HepG2 (cell line): ENCODE measurements at regions not wholly inside any gene's neighbourhood (a gene's known extent, or its start where the extent isn't known, plus 50 kb on each side); places are given as distances from the start of the nearest gene placed in this dataset.

ENCODE experiments used
- ATAC-seq: fragments of 200-7000 bp; cut with Tn5 transposase; 3 replicates; pipeline ENCODE4 v1.9.1; 2020; ENCODE audit warnings: mild to moderate bottlenecking, moderate library complexity
- BruUV-seq: library from RNA; stranded (reverse); fragments of 400-500 nt; replicated peaks from 2 replicates; lab custom pipeline; 2021; lab: Mats Ljungman, UMichigan
- CTCF ChIA-PET: fragments of 300-600 bp; formaldehyde crosslinking; extraction: SDS; loops from one replicate; lab custom pipeline; 2021; ENCODE audit warnings: low total read pairs, inconsistent platforms, low intra/inter-chr PET ratio; lab: Yijun Ruan, JAX
- POLR2A ChIA-PET: fragments of 350-600 bp; sonication (Branson Sonifier 250); formaldehyde crosslinking; loops from one replicate; lab custom pipeline; 2020; ENCODE audit warnings: antibody characterized with exemption, inconsistent platforms; lab: Yijun Ruan, JAX
- DNase-seq: peaks from one replicate; pipeline ENCODE4 v3.0.0-alpha.2; 2015; ENCODE audit warnings: low spot score
- FAIRE-seq: peaks from 3 replicates; lab custom pipeline; 2011; peaks lifted over from hg19 to GRCh38; lab: Jason Lieb, UNC
- H2AFZ ChIP-seq: one replicate; pipeline ENCODE4 v1.6.1; 2011; ENCODE audit warnings: low read length, inconsistent platforms
- H3K27ac ChIP-seq: fragments of 300-600 bp; 3 replicates; pipeline ENCODE4 v1.8.0; 2011; ENCODE audit warnings: mixed run types, mild to moderate bottlenecking, mixed read lengths, low read length, inconsistent platforms; ENCODE audit not compliant: insufficient read depth; ENCODE audit errors: extremely low read length
- H3K27me3 ChIP-seq, 2 experiments: fragments of 200-600 bp in 1 of 2; 2 replicates in 1 of 2; 3 replicates in 1 of 2; pipeline versions ENCODE4 v1.6.0 to v1.8.0; 2011; ENCODE audit warnings: low read length in 2 of 2, mild to moderate bottlenecking in 2 of 2, moderate library complexity in 2 of 2, inconsistent platforms in 1 of 2; ENCODE audit not compliant: insufficient read depth in 2 of 2, control insufficient read depth in 1 of 2
- H3K36me3 ChIP-seq, 2 experiments: fragments of 200-600 bp in 1 of 2; replicated peaks in 1 of 2; 2 replicates in 1 of 2; 3 replicates in 1 of 2; pipeline versions ENCODE4 v1.5.1 to v1.8.0; 2011; ENCODE audit warnings: low read length in 2 of 2, inconsistent platforms in 1 of 2; ENCODE audit not compliant: insufficient read depth in 2 of 2, control insufficient read depth in 1 of 2
- H3K4me1 ChIP-seq: 2 replicates; pipeline ENCODE4 v1.5.1; 2012; ENCODE audit warnings: low read length, inconsistent platforms; ENCODE audit not compliant: insufficient read depth
- H3K4me2 ChIP-seq: 2 replicates; pipeline ENCODE4 v1.6.0; 2011; ENCODE audit warnings: low read depth, low read length, inconsistent platforms
- H3K4me3 ChIP-seq, 3 experiments: fragments of 200-600 bp in 1 of 3; sonication (generic), shearing (Covaris generic) in 1 of 3; replicated peaks in 1 of 3; 2 replicates each; pipeline ENCODE4 v1.5.1; 2011 to 2016; ENCODE audit warnings: low read length in 3 of 3, inconsistent platforms in 2 of 3, low read depth in 2 of 3, mild to moderate bottlenecking in 2 of 3, control low read depth in 1 of 3, mixed read lengths in 1 of 3; ENCODE audit not compliant: insufficient read depth in 1 of 3
- H3K79me2 ChIP-seq: one replicate; pipeline ENCODE4 v1.6.1; 2011; ENCODE audit warnings: low read length, inconsistent platforms; ENCODE audit not compliant: insufficient read depth
- H3K9ac ChIP-seq: 2 replicates; pipeline ENCODE4 v1.6.0; 2011; ENCODE audit warnings: mild to moderate bottlenecking, low read depth, low read length, inconsistent platforms; ENCODE audit not compliant: insufficient read depth
- H3K9me3 ChIP-seq: 2 replicates; pipeline ENCODE4 v1.5.1; 2012; ENCODE audit warnings: mild to moderate bottlenecking, low read length
- H4K20me1 ChIP-seq: 2 replicates; pipeline ENCODE4 v1.6.0; 2011; ENCODE audit warnings: inconsistent platforms, mild to moderate bottlenecking, low read length, moderate library complexity; ENCODE audit not compliant: insufficient read depth
- CEBPG ChIP-seq: IDR thresholded peaks from 2 replicates; pipeline ENCODE4 v1.6.1; 2016
- EHMT2 ChIP-seq: fragments of 200-600 bp; sonication (generic); IDR thresholded peaks from 2 replicates; pipeline ENCODE4 v1.7.0; 2017; ENCODE audit warnings: antibody characterized with exemption, low read depth, low read length, borderline replicate concordance
- KDM4B ChIP-seq: sonication (generic); formaldehyde crosslinking; IDR thresholded peaks from 2 replicates; pipeline ENCODE4 v1.4.0; 2020; ENCODE audit warnings: missing genetic modification reagents
- KLF9 ChIP-seq: IDR thresholded peaks from 2 replicates; pipeline ENCODE4 v1.6.1; 2016; ENCODE audit warnings: low read depth
- RARA ChIP-seq: IDR thresholded peaks from 2 replicates; pipeline ENCODE4 v1.6.1; 2016; ENCODE audit warnings: missing genetic modification reagents, missing compliant biosample characterization
- SAP130 ChIP-seq: IDR thresholded peaks from 2 replicates; pipeline ENCODE4 v1.6.1; 2016; ENCODE audit warnings: low read depth
- ZNF552 ChIP-seq: sonication (generic); formaldehyde crosslinking; IDR thresholded peaks from 2 replicates; pipeline ENCODE4 v1.9.0; 2022; ENCODE audit warnings: missing genetic modification reagents, mild to moderate bottlenecking, borderline replicate concordance
- ZNF589 ChIP-seq: sonication (generic); formaldehyde crosslinking; conservative IDR thresholded peaks from 2 replicates; pipeline ENCODE4 v1.8.0; 2022; ENCODE audit warnings: mild to moderate bottlenecking, moderate library complexity, missing genetic modification reagents
- ZNF605 ChIP-seq: sonication (generic); formaldehyde crosslinking; IDR thresholded peaks from 2 replicates; pipeline ENCODE4 v1.8.0; 2022; ENCODE audit warnings: mild to moderate bottlenecking, missing genetic modification reagents
- ZNF775 ChIP-seq: sonication (generic); formaldehyde crosslinking; IDR thresholded peaks from 2 replicates; pipeline ENCODE4 v1.4.0; 2020; ENCODE audit warnings: missing genetic modification reagents, mild to moderate bottlenecking, moderate library complexity, borderline replicate concordance
- ZSCAN9 ChIP-seq: IDR thresholded peaks from 2 replicates; pipeline ENCODE4 v1.6.1; 2016; ENCODE audit warnings: borderline replicate concordance
- WGBS: methylation state at CpG from one replicate; pipeline ENCODE4 v1.1.6; 2017; ENCODE audit warnings: low lambda C conversion rate; 5-methylcytosine and 5-hydroxymethylcytosine counted together
- in situ Hi-C: cut with HindIII; loops from 2 replicates; pipeline ENCODE4 v1.10.0; 2017; ENCODE audit warnings: low pct_unique_long_range_greater_than_20kb; ENCODE audit not compliant: extremely low pct_ligation_motif_present
- intact Hi-C: fragments of 100-400 bp; cut with micrococcal nuclease; formaldehyde crosslinking; loops from one replicate; pipeline ENCODE4 v1.10.0; 2022; ENCODE audit not compliant: unreplicated experiment
- TF ChIP-seq, protein P1 (sequence below): sonication (generic); formaldehyde crosslinking; IDR thresholded peaks from 2 replicates; pipeline ENCODE4 v1.4.0; 2020; ENCODE audit warnings: low read depth, missing genetic modification reagents
- TF ChIP-seq, protein P2 (sequence below): sonication (generic); formaldehyde crosslinking; IDR thresholded peaks from 2 replicates; pipeline ENCODE4 v1.4.0; 2020; ENCODE audit warnings: missing genetic modification reagents
- TF ChIP-seq, protein P3 (sequence below): sonication (generic); formaldehyde crosslinking; IDR thresholded peaks from 2 replicates; pipeline ENCODE4 v1.4.0; 2020; ENCODE audit warnings: missing genetic modification reagents, borderline replicate concordance

DNA sequence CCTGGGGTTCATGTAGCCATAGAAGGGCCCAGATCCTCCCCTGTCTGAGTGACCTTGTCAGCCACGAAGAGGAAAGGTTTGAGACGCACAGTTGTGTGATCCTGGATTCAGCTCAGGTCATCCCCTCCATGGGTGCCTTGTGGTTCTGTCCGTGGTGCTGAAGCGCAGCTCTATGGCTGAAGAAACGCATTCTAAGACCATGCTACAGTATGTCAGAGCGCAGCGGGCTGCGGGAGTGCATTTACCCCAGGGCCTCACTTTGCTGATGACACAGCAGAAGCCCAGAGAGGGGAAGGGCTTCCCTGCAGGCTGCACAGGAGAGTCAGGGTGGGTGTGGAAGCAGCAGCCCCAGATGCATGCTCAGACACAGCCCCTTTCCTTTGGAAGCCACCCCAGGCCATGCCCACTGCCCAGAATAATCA, 68.8 kb upstream of the IQSEC1 start (continued):
- TF ChIP-seq ZNF589 (CRISPR knock-in tag) (0 out of 2 replicates have a peak, but pooled peaks have one; percentile 33), SAP130 (CRISPR knock-in tag) (0 out of 2 replicates have a peak, but pooled peaks have one; percentile 28), RARA (peak; percentile 22; the same call in 1 of the 2 replicates), EHMT2 (peak; percentile 45; the same call in 1 of the 2 replicates), KDM4B (CRISPR knock-in tag) (no peak), ZNF605 (CRISPR knock-in tag) (peak; percentile 41; the same call in 1 of the 2 replicates), ZSCAN9 (CRISPR knock-in tag) (0 out of 2 replicates have a peak, but pooled peaks have one; percentile 51)

DNA sequence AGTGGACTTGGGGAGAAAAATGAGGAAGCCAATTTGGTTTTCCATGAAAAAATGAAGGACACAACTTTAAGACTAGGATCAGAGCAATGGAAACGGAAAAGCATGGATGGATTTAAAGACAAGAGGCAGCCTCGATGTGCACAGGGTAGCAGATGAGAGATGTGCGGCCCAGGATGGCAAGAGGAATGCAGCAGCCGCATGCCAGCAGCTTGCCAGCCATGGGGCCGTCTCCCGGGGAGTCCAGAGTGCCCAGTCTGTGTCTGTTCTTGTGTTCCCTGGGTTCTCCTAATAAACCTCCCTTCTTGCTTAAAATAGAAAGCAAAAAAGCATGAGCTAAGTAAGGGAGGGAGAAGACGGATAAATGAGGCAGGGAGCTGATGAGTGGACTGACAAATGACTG, 68.0 kb upstream of the IQSEC1 start:
- H3K79me2 ChIP-seq: no peaks in the 10 kb centered on the region
- POLR2A ChIA-PET: no interaction called here
- WGBS: 96% methylated on average over 7 of the region's 7 CpGs
- intact Hi-C loops: no loop called here
- in situ Hi-C loops: no loop called here
- H2AFZ ChIP-seq: no peak overlapping the region
- peaks cover 16% of the 10 kb centered on the region for H3K4me1 ChIP-seq
- no peaks in the 10 kb centered on the region for H3K9me3 ChIP-seq
- H3K4me3 ChIP-seq: no peak overlapping the region
- no peaks in the 10 kb centered on the region for H3K27me3 ChIP-seq
- peaks cover 15% of the 10 kb centered on the region; the same call in 1 of the 2 replicates for H4K20me1 ChIP-seq
- no peak overlapping the region for H3K27ac ChIP-seq
- no TSS peak for BruUV-seq
- DNase-seq (no peak), FAIRE-seq (no peak), ATAC-seq (no peak)
- no peak overlapping the region for H3K9ac ChIP-seq
- H3K4me2 ChIP-seq: no peak overlapping the region
- CTCF ChIA-PET: no interaction called here
- H3K36me3 ChIP-seq: peaks cover 0 to 2% of the 10 kb centered on the region in 2 experiments; a peak in 2 of 5 replicates
- TF ChIP-seq ZNF552 (CRISPR knock-in tag) (no peak), KLF9 (CRISPR knock-in tag) (no peak), ZNF775 (CRISPR knock-in tag) (no peak), CEBPG (CRISPR knock-in tag) (no peak)
- TF ChIP-seq, protein P1, sequence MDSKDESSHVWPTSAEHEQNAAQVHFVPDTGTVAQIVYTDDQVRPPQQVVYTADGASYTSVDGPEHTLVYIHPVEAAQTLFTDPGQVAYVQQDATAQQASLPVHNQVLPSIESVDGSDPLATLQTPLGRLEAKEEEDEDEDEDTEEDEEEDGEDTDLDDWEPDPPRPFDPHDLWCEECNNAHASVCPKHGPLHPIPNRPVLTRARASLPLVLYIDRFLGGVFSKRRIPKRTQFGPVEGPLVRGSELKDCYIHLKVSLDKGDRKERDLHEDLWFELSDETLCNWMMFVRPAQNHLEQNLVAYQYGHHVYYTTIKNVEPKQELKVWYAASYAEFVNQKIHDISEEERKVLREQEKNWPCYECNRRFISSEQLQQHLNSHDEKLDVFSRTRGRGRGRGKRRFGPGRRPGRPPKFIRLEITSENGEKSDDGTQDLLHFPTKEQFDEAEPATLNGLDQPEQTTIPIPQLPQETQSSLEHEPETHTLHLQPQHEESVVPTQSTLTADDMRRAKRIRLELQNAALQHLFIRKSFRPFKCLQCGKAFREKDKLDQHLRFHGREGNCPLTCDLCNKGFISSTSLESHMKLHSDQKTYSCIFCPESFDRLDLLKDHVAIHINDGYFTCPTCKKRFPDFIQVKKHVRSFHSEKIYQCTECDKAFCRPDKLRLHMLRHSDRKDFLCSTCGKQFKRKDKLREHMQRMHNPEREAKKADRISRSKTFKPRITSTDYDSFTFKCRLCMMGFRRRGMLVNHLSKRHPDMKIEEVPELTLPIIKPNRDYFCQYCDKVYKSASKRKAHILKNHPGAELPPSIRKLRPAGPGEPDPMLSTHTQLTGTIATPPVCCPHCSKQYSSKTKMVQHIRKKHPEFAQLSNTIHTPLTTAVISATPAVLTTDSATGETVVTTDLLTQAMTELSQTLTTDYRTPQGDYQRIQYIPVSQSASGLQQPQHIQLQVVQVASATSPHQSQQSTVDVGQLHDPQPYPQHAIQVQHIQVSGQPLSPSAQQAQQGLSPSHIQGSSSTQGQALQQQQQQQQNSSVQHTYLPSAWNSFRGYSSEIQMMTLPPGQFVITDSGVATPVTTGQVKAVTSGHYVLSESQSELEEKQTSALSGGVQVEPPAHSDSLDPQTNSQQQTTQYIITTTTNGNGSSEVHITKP (CRISPR knock-in tag): no peak
- TF ChIP-seq, protein P2, sequence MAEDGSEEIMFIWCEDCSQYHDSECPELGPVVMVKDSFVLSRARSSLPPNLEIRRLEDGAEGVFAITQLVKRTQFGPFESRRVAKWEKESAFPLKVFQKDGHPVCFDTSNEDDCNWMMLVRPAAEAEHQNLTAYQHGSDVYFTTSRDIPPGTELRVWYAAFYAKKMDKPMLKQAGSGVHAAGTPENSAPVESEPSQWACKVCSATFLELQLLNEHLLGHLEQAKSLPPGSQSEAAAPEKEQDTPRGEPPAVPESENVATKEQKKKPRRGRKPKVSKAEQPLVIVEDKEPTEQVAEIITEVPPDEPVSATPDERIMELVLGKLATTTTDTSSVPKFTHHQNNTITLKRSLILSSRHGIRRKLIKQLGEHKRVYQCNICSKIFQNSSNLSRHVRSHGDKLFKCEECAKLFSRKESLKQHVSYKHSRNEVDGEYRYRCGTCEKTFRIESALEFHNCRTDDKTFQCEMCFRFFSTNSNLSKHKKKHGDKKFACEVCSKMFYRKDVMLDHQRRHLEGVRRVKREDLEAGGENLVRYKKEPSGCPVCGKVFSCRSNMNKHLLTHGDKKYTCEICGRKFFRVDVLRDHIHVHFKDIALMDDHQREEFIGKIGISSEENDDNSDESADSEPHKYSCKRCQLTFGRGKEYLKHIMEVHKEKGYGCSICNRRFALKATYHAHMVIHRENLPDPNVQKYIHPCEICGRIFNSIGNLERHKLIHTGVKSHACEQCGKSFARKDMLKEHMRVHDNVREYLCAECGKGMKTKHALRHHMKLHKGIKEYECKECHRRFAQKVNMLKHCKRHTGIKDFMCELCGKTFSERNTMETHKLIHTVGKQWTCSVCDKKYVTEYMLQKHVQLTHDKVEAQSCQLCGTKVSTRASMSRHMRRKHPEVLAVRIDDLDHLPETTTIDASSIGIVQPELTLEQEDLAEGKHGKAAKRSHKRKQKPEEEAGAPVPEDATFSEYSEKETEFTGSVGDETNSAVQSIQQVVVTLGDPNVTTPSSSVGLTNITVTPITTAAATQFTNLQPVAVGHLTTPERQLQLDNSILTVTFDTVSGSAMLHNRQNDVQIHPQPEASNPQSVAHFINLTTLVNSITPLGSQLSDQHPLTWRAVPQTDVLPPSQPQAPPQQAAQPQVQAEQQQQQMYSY: no peak
- TF ChIP-seq, protein P3, sequence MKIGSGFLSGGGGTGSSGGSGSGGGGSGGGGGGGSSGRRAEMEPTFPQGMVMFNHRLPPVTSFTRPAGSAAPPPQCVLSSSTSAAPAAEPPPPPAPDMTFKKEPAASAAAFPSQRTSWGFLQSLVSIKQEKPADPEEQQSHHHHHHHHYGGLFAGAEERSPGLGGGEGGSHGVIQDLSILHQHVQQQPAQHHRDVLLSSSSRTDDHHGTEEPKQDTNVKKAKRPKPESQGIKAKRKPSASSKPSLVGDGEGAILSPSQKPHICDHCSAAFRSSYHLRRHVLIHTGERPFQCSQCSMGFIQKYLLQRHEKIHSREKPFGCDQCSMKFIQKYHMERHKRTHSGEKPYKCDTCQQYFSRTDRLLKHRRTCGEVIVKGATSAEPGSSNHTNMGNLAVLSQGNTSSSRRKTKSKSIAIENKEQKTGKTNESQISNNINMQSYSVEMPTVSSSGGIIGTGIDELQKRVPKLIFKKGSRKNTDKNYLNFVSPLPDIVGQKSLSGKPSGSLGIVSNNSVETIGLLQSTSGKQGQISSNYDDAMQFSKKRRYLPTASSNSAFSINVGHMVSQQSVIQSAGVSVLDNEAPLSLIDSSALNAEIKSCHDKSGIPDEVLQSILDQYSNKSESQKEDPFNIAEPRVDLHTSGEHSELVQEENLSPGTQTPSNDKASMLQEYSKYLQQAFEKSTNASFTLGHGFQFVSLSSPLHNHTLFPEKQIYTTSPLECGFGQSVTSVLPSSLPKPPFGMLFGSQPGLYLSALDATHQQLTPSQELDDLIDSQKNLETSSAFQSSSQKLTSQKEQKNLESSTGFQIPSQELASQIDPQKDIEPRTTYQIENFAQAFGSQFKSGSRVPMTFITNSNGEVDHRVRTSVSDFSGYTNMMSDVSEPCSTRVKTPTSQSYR (CRISPR knock-in tag): no peak
